HepG2 (cell line): ENCODE measurements at regions not wholly inside any gene's neighbourhood (a gene's known extent, or its start where the extent isn't known, plus 50 kb on each side); places are given as distances from the start of the nearest gene placed in this dataset.

Source experiments
- ATAC-seq: fragments of 200-7000 bp; cut with Tn5 transposase; 3 replicates; pipeline ENCODE4 v1.9.1; 2020; ENCODE audit warnings: mild to moderate bottlenecking, moderate library complexity
- BruUV-seq: library from RNA; stranded (reverse); fragments of 400-500 nt; replicated peaks from 2 replicates; lab custom pipeline; 2021; lab: Mats Ljungman, UMichigan
- CTCF ChIA-PET: fragments of 300-600 bp; formaldehyde crosslinking; extraction: SDS; loops from one replicate; lab custom pipeline; 2021; ENCODE audit warnings: low total read pairs, inconsistent platforms, low intra/inter-chr PET ratio; lab: Yijun Ruan, JAX
- POLR2A ChIA-PET: fragments of 350-600 bp; sonication (Branson Sonifier 250); formaldehyde crosslinking; loops from one replicate; lab custom pipeline; 2020; ENCODE audit warnings: antibody characterized with exemption, inconsistent platforms; lab: Yijun Ruan, JAX
- DNase-seq: peaks from one replicate; pipeline ENCODE4 v3.0.0-alpha.2; 2015; ENCODE audit warnings: low spot score
- FAIRE-seq: peaks from 3 replicates; lab custom pipeline; 2011; peaks lifted over from hg19 to GRCh38; lab: Jason Lieb, UNC
- H2AFZ ChIP-seq: one replicate; pipeline ENCODE4 v1.6.1; 2011; ENCODE audit warnings: low read length, inconsistent platforms
- H3K27ac ChIP-seq: fragments of 300-600 bp; 3 replicates; pipeline ENCODE4 v1.8.0; 2011; ENCODE audit warnings: mixed run types, mild to moderate bottlenecking, mixed read lengths, low read length, inconsistent platforms; ENCODE audit not compliant: insufficient read depth; ENCODE audit errors: extremely low read length
- H3K27me3 ChIP-seq, 2 experiments: fragments of 200-600 bp in 1 of 2; 2 replicates in 1 of 2; 3 replicates in 1 of 2; pipeline versions ENCODE4 v1.6.0 to v1.8.0; 2011; ENCODE audit warnings: low read length in 2 of 2, mild to moderate bottlenecking in 2 of 2, moderate library complexity in 2 of 2, inconsistent platforms in 1 of 2; ENCODE audit not compliant: insufficient read depth in 2 of 2, control insufficient read depth in 1 of 2
- H3K36me3 ChIP-seq, 2 experiments: fragments of 200-600 bp in 1 of 2; replicated peaks in 1 of 2; 2 replicates in 1 of 2; 3 replicates in 1 of 2; pipeline versions ENCODE4 v1.5.1 to v1.8.0; 2011; ENCODE audit warnings: low read length in 2 of 2, inconsistent platforms in 1 of 2; ENCODE audit not compliant: insufficient read depth in 2 of 2, control insufficient read depth in 1 of 2
- H3K4me1 ChIP-seq: 2 replicates; pipeline ENCODE4 v1.5.1; 2012; ENCODE audit warnings: low read length, inconsistent platforms; ENCODE audit not compliant: insufficient read depth
- H3K4me2 ChIP-seq: 2 replicates; pipeline ENCODE4 v1.6.0; 2011; ENCODE audit warnings: low read depth, low read length, inconsistent platforms
- H3K4me3 ChIP-seq, 3 experiments: fragments of 200-600 bp in 1 of 3; sonication (generic), shearing (Covaris generic) in 1 of 3; replicated peaks in 1 of 3; 2 replicates each; pipeline ENCODE4 v1.5.1; 2011 to 2016; ENCODE audit warnings: low read length in 3 of 3, inconsistent platforms in 2 of 3, low read depth in 2 of 3, mild to moderate bottlenecking in 2 of 3, control low read depth in 1 of 3, mixed read lengths in 1 of 3; ENCODE audit not compliant: insufficient read depth in 1 of 3
- H3K79me2 ChIP-seq: one replicate; pipeline ENCODE4 v1.6.1; 2011; ENCODE audit warnings: low read length, inconsistent platforms; ENCODE audit not compliant: insufficient read depth
- H3K9ac ChIP-seq: 2 replicates; pipeline ENCODE4 v1.6.0; 2011; ENCODE audit warnings: mild to moderate bottlenecking, low read depth, low read length, inconsistent platforms; ENCODE audit not compliant: insufficient read depth
- H3K9me3 ChIP-seq: 2 replicates; pipeline ENCODE4 v1.5.1; 2012; ENCODE audit warnings: mild to moderate bottlenecking, low read length
- H4K20me1 ChIP-seq: 2 replicates; pipeline ENCODE4 v1.6.0; 2011; ENCODE audit warnings: inconsistent platforms, mild to moderate bottlenecking, low read length, moderate library complexity; ENCODE audit not compliant: insufficient read depth
- CBX2 ChIP-seq, 2 experiments: fragments of 200-600 bp in 1 of 2; sonication (generic); formaldehyde crosslinking in 1 of 2; IDR thresholded peaks; 2 replicates each; pipeline versions ENCODE4 v1.7.0 to v1.8.1; 2018 to 2022; ENCODE audit warnings: low read depth in 2 of 2, low read length in 1 of 2, mild to moderate bottlenecking in 1 of 2, missing genetic modification reagents in 1 of 2
- IKZF1 ChIP-seq: fragments of 450-650 bp; IDR thresholded peaks from 2 replicates; pipeline ENCODE4 v1.7.1; 2016
- TCF7L2 ChIP-seq: IDR thresholded peaks from 2 replicates; pipeline ENCODE4 v1.6.1; 2011; ENCODE audit warnings: mild to moderate bottlenecking, low read depth, low read length, moderate library complexity
- WGBS: methylation state at CpG from one replicate; pipeline ENCODE4 v1.1.6; 2017; ENCODE audit warnings: low lambda C conversion rate; 5-methylcytosine and 5-hydroxymethylcytosine counted together
- in situ Hi-C: cut with HindIII; loops from 2 replicates; pipeline ENCODE4 v1.10.0; 2017; ENCODE audit warnings: low pct_unique_long_range_greater_than_20kb; ENCODE audit not compliant: extremely low pct_ligation_motif_present
- intact Hi-C: fragments of 100-400 bp; cut with micrococcal nuclease; formaldehyde crosslinking; loops from one replicate; pipeline ENCODE4 v1.10.0; 2022; ENCODE audit not compliant: unreplicated experiment
- TF ChIP-seq, protein P1 (sequence below): sonication (generic); formaldehyde crosslinking; IDR thresholded peaks from one replicate; pipeline ENCODE4 v1.5.1; 2020; ENCODE audit warnings: mild to moderate bottlenecking, missing genetic modification reagents; ENCODE audit errors: not compliant biosample characterization

- TF ChIP-seq, protein P1, sequence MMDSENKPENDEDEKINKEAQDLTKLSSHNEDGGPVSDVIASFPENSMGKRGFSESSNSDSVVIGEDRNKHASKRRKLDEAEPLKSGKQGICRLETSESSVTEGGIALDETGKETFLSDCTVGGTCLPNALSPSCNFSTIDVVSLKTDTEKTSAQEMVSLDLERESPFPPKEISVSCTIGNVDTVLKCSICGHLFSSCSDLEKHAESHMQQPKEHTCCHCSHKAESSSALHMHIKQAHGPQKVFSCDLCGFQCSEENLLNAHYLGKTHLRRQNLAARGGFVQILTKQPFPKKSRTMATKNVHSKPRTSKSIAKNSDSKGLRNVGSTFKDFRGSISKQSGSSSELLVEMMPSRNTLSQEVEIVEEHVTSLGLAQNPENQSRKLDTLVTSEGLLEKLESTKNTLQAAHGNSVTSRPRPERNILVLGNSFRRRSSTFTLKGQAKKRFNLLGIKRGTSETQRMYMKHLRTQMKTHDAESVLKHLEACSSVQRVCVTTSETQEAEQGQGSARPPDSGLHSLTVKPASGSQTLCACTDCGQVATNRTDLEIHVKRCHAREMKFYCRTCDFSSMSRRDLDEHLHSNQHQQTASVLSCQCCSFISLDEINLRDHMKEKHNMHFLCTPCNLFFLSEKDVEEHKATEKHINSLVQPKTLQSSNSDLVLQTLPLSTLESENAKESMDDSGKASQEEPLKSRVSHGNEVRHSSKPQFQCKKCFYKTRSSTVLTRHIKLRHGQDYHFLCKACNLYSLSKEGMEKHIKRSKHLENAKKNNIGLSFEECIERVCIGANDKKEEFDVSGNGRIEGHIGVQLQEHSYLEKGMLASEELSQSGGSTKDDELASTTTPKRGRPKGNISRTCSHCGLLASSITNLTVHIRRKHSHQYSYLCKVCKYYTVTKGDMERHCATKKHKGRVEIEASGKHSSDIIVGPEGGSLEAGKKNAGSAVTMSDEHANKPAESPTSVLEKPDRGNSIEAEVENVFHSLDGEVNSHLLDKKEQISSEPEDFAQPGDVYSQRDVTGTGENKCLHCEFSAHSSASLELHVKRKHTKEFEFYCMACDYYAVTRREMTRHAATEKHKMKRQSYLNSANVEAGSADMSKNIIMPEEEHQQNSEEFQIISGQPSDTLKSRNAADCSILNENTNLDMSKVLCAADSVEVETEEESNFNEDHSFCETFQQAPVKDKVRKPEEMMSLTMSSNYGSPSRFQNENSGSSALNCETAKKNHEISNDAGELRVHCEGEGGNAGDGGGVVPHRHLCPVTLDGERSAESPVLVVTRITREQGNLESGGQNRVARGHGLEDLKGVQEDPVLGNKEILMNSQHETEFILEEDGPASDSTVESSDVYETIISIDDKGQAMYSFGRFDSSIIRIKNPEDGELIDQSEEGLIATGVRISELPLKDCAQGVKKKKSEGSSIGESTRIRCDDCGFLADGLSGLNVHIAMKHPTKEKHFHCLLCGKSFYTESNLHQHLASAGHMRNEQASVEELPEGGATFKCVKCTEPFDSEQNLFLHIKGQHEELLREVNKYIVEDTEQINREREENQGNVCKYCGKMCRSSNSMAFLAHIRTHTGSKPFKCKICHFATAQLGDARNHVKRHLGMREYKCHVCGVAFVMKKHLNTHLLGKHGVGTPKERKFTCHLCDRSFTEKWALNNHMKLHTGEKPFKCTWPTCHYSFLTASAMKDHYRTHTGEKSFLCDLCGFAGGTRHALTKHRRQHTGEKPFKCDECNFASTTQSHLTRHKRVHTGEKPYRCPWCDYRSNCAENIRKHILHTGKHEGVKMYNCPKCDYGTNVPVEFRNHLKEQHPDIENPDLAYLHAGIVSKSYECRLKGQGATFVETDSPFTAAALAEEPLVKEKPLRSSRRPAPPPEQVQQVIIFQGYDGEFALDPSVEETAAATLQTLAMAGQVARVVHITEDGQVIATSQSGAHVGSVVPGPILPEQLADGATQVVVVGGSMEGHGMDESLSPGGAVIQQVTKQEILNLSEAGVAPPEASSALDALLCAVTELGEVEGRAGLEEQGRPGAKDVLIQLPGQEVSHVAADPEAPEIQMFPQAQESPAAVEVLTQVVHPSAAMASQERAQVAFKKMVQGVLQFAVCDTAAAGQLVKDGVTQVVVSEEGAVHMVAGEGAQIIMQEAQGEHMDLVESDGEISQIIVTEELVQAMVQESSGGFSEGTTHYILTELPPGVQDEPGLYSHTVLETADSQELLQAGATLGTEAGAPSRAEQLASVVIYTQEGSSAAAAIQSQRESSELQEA (CRISPR knock-in tag), result no peak
- no peak for TF ChIP-seq CBX2 (IDR thresholded peaks at IDR 0.05; ENCODE audit: low read depth, low read length)
- no peak for TF ChIP-seq CBX2 (CRISPR knock-in tag; IDR thresholded peaks at IDR 0.05; ENCODE audit: low read depth)
These were observed 373.4 kb upstream of the CTNND2 start (continued) for GRCh38 chr5:12277504-12278192.

DNA sequence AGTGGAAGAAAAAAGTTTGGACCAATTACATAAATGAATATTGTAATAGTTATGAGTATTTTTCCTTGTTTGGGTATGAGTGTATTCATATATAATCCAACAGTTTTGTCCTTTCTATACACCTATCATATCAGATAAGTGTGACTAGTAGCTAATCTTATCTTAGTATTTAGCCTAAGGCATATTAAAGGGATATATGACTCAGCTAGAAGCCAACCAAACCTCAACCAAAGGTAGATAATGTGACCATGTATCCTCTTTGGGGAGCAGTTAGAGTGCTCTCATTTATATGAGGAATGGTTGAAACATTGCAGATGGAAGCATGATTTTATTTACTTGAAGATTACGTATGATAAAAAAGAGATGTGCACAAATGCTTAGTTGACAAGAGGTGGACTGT lies 370.0 kb upstream of the CTNND2 start:
- POLR2A ChIA-PET, result no interaction called here
- DNase-seq, result no peak
- intact Hi-C loops, result no loop called here
- BruUV-seq, result no TSS peak
- no peak overlapping the region for H3K4me2 ChIP-seq
- no peak overlapping the region for H2AFZ ChIP-seq
- no peaks in the 10 kb centered on the region for H3K4me1 ChIP-seq
- 4% methylated on average over 1 of the region's 1 CpG for WGBS
- peaks cover 87% of the 10 kb centered on the region for H3K9me3 ChIP-seq
- TF ChIP-seq IKZF1, result no peak
- no peak for TF ChIP-seq TCF7L2
- TF ChIP-seq, all 625 proteins: peak for 0
- Histone ChIP-seq H3K9ac (no peak overlapping the region), H3K27ac (no peak overlapping the region), H3K27me3 (no peaks in the 10 kb centered on the region), H3K79me2 (no peaks in the 10 kb centered on the region), H4K20me1 (no peaks in the 10 kb centered on the region), H3K4me3 (no peak overlapping the region), H3K36me3 (no peaks in the 10 kb centered on the region)
- CTCF ChIA-PET, result no interaction called here
- FAIRE-seq (no peak), ATAC-seq (no peak)
- in situ Hi-C loops, result no loop called here
